SKM-1 (cell line): ENCODE measurements at regions not wholly inside any gene's neighbourhood (a gene's known extent, or its start where the extent isn't known, plus 50 kb on each side); places are given as distances from the start of the nearest gene placed in this dataset.
A peak's percentile ranks its signal among the peaks of the same experiment; 100 is the strongest.

Experiments used
- DNase-seq: peaks from one replicate; lab custom pipeline; 2025; ENCODE audit not compliant: unreplicated experiment; lab: John Stamatoyannopoulos, UW

DNA sequence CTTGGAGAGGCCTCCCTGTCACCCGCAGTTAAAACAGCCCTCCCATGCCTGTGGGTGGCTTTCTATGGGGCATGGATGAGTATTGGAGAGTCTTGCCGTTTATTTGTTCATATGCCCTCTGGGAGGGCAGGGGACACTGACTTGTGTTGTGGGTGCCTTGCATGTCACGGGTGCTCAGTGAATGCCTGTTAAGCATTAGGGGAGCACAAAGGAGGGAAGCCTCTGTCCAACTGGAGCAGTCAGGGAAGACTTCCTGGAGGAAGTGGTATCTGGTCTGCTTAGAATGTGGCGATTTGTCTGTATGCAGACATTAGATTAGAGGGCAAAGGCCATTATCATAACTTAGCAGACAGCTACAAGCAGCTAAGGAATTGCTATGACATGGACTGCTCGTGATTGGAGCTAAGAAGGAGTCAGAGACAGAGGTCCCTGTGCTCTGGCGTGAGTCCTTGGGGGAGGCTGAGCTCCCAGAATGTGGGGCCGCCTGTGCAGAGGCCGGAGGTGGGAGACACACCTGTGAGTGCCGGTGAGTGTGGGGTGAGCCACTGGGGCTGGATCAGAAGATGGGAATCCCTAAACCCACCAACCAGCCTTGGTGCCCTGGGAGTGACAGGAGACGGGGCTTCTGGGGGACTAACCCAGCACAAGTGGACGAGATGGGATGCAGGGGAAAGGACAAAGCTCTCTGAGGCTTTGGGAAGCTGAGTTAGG is 286.1 kb downstream of the SEC14L1 start:
- DNase-seq: no peak

DNA sequence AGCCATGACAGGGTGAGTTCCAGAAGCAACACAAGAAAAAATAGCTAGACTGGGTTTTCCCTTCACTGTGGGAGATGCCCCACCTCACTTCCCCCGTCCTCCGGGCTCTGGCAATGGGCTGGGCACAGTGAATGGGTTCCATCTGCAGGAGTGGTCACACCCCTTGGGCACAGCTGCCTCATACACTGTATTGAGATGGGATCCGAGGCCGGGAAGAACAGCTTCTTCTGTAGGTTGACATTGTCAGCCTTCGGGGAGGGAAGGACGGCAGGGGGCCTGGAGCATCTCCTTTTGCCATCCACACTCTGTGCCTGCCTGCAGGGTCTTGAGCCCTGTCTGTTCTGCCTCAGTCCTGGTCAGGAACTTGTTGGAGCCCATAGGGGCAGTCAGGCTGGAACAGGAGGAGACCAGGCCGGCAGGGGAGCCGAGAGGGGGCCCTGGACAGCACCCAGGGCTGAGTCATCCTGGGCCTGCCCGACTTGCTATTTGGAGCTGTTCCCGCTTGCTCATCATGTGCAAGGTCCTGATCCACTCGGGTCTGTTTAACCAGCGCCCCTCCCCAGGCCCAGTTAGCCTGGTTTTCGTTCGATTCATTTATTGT is 286.7 kb downstream of the SEC14L1 start:
- no peak for DNase-seq

DNA sequence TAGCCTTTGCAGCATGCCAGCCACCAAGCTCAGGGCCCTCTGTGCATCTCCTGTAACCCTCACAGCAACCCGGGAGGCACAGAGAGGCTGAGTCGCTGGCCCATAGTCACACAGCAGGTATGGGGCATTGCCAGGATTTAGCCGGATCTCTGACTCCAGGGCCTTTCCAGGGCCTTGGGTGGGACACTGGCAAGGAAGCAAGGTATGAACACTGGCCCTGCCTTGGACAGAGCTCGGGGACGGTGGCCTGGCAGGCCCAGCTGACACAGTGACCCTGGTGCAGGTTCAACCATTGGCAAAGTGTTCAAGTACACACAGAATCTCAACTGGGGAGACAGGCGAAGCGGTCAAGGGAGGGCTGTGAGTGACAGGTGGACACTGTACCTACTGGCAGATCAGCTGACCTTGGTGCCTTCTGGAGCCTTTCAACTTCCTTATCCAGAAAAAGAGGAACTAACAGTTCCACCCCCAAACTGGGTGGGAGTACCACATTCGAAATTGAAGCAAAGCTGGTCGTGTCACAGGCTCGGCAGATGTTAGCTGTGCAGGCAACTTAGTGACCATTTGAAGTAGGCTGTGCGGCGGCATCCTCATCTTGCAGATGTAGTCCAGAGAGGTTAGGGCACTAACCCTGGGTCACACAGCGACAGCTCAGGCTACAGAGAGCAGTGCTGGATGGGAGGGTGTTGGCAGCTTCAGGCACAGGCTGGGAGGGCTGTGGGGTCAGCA is 287.4 kb downstream of the SEC14L1 start:
- peak; percentile 53 for DNase-seq

DNA sequence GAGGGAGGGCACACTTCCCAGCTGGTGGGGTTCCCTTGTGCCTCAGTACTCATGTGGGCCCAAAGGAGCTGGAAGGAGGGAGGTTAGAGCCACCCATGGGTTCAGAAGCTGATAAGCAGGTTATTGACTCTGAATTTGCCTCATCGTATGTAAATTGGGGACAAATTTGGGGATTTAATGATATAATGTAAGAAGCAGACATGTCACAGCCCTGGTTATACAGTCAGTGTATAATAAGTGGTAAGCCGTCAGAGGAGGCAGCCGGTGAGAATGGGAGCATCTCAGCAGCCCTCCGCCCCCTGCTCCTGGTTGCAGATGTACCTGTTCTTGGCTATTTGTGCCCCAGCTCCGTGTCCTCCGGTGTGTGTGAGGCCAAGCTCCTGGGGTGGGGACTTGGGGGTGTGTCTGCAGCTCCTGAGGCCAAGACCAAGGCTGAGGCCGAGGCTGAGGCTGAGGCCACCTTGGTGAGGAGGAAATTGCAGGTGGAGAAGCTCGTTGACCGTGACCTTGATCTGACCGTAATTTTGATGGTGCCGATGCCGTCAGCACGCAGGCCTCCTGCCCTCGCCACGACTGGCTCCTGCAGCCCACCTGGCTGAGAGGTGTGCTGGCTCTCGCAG is 288.1 kb downstream of the SEC14L1 start:
- DNase-seq: no peak

DNA sequence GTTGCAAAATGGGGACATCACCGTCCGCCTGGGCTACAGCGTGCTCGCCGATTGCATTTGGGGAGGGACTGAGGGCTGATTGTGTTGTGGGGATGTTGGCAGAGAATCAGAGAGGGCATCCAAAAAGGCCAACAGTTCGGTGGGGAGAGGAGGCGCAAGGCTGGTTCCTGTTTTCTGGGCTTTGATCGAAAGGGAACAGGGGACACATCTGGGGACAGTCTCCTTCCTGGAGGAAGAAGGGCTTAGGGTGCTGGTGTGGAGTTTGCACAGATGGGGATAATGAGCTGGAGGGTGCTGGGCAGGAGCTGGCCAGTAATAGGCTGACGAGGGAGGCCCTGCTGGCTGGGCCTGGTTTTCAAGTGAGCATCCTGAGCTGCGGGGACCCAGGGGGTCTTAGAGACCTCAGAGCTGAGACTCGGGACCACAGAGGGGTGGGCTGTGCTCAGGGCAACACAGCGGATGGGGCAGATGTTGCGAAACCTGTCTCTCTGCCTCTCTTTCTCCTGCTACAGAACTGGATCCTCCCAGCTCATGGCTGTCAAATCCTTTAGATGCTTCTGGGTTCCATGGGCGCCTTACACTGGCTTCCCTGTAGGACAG is 288.7 kb downstream of the SEC14L1 start:
- no peak for DNase-seq

DNA sequence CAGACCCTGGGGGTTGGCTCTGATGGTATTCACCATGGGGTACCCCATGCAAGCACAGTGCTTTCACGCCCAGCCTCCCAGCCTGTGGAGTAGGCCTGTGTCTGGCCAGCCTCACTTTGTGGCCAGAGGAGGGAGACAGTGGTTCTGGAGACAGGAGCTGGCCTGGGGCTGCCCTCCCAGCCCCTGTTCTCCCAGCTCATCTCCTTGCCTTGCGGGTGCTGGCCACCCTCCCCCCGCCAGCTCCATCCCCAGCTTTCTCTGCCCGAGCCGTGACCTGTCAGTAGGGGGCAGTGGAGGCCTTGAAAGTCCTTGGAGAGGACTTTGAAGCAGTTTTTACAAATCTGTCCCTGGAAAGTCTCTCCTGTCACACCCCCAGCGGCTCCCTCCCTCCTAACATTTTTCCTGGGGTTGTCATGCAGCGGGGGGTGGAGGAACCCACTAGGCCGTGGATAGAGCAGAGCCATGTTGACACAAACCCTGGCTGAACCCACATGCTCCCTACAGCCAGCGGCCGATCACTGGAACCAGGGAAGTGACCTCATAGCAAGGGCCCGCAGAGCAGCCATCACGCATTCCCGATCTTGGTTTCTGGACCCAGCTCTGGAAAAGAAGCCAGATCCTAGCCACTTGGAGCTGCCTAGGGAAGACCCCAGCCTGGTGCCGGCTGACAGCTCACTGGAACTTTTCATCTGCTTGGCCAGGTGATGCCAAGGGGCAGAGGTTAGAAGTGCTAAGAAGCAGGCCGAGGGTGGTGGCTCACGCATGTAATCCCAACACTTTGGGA is 289.4 kb downstream of the SEC14L1 start:
- no peak for DNase-seq

DNA sequence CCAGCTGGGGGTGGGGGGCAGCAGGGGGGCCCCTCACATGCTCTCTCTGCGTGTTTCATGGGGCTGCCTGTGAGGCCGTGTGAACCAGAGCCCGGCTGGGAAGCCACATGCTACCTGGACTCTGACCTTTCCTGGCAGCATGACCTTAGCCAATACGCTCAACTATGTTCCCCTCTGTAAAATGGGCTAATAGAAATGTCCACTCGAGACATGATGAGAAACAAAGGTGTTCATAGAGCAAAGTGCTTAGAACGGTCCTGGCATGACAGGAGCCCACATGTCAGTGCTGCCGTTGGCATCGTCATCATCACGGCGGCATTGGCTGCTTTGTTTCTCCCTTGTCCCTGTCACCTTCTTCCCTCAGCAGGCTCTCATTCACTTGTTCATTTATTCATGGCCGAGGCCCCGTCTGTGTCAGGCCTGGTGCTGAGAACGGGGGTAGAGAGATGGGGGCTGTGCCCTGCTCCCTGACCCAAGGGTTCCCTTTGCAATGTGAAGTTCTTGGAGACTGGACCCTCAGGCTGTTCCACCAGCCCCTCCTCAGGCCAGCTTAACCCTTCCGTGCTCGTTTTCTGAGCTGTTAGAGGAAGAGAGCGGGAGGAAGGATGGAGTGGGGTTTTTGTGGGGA is 291.4 kb downstream of the SEC14L1 start:
- DNase-seq: no peak

DNA sequence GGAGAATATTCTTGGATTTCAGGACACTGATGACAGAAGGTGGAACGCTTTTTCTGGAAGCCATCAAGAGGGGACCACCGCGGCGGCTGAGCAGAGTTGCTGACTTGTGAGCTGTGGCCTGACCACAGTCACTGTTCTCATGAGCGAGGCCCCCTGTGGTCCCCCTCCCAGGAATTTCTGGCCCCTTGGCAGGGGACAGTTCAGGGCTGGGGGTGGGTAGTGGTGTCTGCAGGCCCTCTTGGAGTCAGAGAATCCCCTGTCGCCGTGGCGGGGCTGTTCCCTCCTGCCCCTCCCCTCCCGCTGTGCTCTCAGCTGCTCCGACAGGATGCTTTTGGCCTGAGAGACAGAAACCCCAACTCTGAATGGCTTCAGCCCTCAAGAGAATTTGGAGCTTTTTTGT is 292.0 kb downstream of the SEC14L1 start:
- no peak for DNase-seq

DNA sequence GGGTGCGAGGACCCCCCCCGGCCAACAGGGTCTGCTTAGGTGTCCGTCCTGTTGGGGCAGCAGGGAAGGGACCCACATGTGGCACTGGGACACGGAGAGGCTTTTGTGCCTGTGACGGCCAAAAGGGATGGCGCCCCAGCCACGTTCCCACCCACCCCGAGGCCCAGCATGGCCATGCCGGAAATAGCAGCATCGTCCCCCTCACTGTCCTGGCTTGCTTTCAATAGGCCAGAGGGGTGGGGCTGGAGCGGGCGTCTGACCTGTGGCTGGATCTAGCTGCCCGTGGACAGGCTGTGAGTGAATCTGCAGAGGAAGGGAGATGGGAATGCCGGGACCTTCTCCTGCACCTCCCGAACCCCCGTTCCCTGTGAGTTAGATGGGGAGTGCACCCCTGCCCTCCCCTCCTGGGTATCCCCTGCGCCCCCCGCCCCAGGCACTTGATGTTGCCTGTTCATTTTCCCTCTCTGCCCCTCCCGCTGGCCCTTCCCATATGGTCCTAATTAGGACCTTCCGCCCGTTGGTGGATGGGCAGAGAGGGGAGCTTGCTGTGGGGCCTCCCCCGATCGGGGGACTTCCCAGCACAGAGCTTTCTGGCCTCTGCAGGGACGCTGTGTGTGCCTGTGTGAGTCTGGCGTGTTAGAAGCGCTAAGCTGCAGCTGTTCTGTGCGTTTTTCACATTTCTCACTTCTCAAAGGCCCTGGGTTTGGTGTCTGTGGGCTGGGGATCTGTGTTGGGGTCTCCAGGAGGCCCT is 292.8 kb downstream of the SEC14L1 start:
- no peak for DNase-seq

DNA sequence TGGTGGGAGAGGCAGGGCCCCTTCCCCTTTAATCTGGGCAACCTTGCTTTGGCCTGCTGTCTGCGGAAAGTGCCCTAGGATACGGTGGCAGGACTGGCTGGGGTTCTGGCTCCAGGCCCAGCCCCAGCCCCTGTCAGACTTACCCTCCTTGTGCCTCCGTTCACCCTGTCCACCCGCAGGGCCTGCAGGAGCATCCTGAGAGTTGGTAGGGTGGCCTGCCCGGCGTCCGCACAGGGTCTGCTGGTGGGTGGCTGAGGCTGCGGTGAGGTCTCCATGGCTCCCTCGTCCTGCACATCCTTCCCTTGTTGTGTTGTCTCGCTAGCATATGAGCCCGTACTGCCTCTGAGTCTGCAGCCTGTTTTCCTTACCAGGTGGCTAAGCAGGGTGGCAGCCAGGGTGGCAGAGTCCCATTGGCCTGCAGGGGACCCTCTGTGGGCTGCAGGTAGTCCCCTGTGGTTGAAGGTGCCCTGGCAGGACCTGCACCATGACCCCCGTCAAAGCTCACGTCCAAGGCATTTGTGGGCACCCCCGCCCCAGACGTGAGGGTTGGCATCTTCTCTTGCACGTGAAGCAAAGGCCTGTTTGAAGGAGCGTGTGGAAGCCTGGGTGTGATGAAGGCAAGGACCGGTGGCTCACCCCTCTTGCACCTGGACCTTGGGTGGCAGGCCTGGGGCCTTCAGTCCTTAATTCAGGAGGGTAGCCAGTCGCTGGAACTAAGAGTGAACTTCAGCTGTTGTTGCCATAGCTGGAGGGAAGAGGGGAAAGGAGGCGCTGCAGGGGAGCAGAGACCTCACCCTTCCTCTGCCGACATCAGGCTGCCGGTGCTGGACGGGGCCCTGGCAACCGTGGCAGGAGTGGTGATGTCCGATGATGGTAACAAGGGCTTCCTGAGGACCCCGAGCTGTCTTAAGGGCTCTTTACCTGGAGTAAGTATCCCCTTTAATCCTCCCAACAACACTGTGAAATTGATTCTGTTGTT is 293.7 kb downstream of the SEC14L1 start:
- no peak for DNase-seq

DNA sequence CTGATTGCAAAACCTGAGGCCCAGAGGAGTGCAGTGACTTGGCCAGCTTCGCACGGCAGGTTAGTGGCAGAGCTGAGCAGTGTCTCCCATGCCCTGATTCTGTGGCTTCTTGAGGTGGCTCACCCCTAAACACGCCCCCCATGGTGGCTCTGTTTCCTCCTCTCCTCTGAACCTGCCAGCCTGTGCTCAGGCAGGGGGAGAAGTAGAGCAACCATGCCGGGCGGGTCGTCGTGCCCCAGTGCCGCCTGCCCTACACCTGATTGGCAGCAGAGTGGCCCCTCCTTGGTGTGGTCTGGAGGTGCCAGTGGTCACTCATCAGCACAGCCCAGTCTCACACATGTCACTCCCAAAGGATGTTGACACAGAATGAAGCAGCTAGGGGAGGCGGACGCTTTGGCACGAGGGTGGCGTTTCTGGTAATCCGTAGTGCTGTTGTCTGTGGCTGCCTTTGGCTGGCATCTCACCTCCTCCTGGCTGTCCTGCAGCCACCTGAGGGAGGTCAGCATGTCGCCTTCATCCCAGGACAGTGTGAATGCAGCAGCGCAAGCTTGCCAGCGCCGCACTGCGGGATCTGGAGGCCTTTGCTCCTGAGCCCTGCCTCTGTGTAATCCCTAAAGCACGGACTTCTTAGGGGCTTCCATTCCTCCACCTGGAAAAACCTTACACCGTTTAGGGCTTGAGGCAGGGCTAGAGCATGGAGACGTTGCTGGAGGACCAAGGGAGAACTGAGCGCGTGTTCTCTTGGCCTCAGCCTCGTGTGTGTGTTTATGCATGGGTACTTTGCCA is 294.7 kb downstream of the SEC14L1 start:
- DNase-seq: no peak

DNA sequence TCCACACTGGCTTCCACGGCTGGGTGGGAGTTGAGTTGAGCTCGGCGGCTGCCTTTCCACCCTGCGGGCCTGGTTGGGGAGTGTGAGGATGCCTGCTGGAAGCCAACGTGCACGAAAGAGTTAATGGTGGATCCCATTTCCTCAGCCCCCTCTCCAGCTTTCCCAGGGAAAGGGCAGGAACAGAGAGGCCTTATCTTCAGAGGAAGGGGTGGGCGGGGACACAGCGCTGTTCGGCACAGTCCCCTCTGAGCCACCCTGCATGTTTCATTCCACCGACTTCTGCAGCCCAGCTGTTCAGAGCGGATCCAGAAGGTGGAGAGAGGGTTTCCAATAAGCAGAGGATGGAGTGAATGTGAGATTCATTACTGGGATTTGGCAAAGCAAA is 295.3 kb downstream of the SEC14L1 start:
- DNase-seq: no peak

DNA sequence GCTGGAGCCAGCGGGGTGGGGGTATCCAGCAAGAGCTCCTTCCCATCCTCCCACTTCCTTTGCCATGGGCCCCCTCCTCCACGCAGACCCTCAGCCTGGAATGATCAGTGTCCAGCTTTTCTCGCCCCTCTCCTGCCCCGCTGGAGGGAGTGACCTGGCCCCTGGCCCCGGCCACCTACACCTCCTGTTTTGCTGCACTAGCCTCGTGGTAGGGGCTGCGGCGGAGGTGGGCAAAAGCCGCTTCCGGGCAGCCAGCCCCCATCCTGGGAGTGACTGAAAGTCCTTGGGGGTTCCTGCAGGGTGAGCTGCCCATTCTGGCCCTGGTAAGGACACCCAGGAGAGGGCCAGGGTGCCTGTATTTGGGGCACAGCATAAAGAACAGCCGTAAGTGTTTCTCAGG is 295.7 kb downstream of the SEC14L1 start:
- DNase-seq: no peak

DNA sequence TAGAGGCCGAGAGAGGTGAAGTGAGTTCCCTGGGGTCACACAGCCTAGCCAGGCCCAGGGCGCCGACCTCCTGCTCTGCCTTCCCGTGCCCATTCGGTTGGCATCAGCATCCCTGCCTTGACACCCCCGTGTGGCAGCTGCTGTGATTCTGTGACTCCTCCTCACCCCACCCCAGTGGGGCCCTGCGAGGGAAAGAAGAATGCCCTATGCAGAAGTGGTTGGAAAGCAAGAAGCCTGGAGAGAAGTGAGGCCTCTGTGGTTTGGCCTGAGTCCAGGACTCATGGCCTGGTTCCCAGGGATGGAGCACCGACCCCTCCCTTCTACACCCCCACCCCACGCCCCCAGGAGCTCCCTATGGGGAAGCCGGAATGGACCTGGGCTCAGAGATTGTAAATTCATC is 296.2 kb downstream of the SEC14L1 start:
- no peak for DNase-seq

DNA sequence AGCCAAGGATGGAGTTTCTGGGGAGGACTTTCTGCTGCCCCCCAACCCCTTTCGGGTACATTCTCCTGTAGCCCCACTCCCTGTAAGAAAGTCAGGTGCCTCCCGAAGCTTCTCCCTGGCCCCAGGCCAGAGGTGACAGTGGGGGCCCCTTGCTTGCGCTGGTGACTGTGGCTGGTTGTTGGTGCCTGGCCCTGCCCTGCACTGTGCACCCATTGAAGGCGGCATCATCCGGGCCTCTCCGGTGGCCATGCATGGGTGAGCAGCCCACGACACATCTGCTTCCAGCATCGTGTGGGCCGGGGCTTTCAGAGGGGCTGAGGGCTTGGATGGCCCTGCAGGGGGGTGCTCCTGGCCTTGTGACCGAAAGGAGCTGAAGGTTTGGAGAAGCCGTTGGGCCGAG is 297.0 kb downstream of the SEC14L1 start:
- no peak for DNase-seq

DNA sequence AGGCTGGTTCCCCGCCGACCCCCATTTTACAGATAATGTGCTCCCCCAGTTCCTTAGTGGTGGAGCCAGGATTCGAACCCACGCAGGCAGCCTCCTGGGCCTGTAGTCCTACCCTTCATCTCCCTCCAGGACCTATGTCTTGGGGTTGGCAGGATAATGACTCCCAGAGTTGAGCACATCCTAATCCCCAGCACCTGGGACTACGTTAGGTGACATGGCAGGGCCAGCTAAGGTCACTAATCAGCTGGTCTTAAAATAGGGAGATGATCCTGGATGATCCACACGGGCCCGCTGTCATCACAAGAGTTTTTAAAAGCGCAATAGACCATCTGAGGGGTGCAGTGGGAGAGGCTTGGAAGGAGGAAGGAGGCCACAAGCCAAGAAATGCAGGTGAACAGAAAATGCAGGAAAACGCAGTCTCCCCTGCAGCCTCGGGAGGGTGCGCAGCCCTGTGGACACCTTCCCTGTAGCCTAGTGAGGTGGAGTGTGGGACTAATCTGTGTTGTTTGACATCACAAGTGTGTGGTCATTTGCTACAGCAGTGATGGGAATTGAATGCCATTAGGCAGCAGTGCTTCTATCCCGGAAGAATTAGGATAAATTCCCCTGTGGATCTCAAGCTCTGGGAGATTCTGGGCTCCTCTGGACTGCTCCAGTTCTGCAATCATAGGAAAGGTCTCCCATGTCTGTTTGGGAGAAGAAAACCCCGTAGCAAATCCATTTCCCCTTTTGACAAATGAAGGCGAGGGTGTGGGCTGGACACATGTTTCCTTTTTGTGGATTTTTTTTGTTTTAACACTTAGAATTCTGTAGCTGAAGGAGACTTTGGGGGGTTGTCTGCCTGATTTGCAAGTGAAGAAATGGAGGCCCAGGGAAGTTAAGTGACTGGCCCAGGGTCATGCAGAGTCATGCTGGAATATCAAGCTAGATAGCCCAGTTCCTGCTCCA is 297.7 kb downstream of the SEC14L1 start:
- no peak for DNase-seq
